NCI-H2227 (cell line): ENCODE measurements at regions not wholly inside any gene's neighbourhood (a gene's known extent, or its start where the extent isn't known, plus 50 kb on each side); places are given as distances from the start of the nearest gene placed in this dataset.

Experiments used
- DNase-seq: peaks from one replicate; lab custom pipeline; 2025; ENCODE audit not compliant: unreplicated experiment; lab: John Stamatoyannopoulos, UW

DNA sequence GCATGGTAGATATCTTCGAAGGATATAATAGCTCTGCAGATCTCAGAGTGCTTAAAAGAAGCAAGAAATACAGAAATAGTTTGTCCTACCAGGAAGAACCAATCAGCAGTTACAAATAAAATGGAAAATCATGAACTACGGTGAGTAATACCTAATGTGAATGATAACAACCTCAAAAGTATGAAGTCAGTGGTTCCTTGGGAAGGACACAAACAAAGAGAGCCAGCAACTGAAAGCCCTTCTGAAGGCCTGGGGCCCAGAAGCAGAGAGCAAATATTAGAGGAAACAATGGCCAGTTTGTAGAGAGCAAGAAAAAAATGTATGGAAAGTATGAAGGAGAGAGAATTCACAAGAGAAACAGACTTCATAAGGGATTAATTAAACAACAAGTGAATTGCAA lies 226.8 kb upstream of the CHST9 start:
- DNase-seq: no peak

DNA sequence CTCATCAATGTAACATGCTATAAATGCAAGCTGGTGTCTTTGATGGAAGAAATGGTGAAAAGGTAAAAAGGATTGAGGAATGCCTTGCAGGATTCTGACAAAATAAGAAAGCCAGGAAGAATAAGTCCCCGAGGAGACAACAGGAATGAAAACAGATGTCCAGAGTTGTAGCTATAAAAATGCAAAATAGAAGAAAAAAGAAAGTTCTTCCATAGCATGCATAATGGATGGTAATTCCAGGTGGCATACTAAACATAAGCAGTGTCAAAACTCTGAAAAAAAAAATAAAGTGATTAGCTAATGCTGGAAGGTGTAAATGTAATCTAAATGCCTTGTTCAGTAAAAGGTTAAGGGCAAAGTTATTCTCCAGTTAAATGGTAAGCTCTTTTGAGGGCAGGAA lies 225.9 kb upstream of the CHST9 start:
- DNase-seq: no peak

DNA sequence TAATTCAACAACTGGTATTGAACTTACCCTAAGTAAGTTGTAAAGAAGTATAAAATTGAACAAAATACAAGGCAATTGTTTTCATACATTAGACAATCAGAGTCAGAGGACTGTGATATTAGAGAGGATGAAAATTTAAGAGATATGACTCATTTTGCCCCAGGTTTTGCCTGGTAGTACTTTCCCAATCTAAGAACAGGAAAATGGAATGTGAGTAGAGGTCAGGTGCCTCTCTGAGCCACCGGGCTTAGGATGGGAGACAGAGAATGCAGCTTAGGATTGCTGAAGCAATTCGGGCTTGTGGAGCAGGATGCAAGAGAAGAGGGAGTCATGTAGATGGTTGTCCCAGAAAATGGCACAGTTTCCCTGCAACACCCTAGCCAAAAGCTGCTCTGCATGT lies 219.7 kb upstream of the CHST9 start:
- no peak for DNase-seq

DNA sequence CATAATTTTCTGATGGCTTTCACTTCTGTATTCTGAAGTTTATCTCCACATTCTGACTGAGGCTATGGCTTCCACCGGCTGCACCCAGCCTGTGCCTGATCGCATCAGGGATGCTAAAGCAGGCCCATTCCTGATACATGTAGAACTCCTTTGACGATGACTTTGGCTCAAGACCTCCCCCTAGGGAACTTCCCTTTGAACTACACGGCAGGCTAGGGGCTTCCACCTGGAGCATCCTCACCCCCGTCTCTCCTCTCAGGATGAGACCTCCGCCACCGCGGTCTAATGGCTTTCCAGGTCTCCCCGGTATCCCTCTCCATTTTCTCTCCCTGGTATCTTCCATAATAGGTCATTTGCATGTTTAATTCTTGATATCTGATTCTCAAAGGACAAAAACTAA lies 214.9 kb upstream of the CHST9 start:
- DNase-seq: no peak

DNA sequence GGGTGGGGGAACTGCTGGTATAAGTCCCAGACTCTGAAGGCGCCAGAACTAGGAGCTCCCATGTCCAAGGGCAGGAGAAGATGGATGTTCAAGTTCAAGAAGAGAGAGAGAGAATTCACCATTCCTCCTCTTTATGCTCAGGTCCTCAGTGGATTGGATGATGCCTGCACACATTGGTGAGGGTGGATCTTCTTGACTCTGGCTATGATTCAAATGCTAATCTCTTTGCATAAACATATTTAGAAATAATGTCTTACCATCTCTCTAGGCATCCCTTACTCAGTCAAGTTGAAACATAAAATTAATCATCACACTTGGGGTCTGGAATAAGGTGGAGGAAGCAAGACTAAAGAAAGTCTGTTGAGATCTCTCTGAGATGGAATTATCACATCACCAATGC lies 210.6 kb upstream of the CHST9 start:
- no peak for DNase-seq

DNA sequence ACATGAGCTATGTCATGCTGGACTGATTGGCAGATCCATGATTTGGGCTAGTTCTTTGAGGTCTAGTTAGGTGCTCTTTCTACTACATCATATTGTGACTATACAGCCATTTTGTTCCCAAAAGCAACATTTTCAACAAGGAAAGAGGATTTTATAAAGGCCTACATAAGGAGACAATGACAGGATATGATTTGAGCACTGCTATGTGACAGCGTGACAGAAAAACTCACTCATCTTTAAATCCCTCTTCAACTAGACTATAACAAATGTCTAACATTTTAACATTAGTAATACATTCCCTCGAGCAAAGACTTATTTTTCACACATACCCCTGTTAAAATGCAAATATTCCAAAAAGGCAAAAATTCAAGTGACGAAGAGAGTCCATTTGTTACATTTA lies 209.6 kb upstream of the CHST9 start:
- no peak for DNase-seq

DNA sequence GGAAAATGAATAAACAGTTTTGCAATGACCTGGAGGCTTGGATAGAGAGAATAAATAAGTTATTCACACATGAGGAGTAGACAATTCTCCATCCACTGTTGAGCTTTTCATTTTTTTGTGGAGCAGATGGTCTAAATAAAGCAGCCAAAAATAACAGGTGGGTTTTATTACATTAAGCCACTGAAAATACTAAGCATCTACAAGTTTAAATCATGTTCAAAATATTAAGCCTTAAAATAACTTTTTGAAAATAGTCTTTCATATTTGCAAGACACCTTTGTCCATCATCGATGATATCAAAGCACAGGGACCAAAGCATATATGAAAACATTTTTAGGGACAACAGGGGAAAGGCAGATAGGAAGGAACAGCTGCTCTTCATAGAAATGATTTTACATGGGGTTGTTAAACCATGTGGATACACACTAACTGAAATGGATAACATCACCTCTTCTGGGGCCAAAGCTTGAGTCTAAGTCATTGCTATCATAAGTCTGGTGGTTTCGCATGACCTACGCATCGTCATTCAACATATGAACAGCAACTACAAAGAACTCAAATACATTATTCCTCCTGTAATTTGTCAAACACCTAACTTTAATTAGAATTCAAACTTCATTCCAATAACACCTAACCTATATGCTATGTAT lies 197.6 kb upstream of the CHST9 start:
- DNase-seq: no peak

DNA sequence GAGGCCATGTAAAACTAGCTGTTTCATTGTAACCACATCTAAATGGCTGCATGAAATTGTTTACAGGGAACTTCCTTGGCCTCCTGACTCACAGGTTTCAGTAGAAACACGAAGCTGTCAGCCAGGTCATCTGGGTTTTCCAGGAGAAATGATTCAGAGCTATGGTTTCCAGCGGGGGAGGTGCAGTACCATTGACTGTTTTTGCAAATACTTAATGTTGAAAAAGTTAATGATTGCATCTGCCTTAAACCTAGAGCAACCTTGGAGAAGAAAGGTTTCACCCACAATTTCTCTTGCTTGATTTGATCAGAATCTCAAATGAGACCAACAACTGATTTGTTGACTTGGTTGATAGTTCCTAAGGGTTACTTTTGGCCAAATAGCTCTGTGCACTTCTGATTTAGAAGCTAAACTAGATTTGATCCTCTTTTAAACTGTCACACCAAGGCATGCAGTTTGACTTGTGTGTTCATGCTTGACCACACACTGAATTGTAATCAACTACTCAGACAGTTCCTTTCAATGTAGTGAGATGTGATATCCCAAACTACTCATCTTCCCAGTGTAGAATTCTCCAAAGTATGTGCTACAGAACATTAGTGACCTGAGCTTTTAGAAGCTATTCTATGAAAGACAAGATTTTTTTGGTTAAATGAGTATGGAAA lies 193.5 kb upstream of the CHST9 start:
- DNase-seq: no peak

DNA sequence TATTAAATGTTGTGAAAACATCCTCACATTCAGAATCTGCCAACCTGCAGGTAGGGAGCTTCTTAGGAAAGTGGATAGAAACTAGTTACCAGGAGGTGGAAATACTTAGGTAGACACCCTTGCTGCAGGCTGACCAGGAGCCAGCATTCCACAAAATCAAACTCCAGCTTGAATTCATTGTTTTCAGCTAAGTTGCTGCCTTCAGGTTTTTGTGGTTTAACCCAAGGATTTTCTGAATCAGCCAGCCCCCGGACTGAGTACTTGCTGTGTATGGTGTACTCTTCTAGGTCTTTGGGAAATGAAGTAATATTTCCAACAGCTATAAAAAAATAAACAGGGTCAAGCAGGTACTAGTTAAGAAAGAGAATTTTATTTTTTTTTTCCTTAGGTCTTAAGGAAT lies 192.1 kb upstream of the CHST9 start:
- DNase-seq: no peak

DNA sequence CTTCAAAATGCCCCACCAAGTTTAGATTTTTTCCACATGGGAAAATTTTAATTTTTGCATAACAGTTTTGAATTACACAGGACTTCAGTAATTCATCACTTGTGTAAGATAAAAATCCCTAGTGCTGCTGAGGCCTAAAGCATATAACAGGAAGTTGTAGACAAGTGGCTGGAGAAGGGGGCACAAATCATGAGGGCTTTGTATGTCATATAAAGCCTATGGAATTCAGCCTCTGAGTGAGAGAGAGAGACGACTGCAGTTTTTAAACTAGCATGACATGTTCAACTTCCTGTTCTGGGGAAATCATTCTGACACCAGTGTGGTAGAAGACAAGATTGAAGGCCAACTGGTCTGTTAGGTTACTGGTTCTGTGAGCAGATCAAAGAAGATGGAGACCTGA lies 187.3 kb upstream of the CHST9 start:
- no peak for DNase-seq

DNA sequence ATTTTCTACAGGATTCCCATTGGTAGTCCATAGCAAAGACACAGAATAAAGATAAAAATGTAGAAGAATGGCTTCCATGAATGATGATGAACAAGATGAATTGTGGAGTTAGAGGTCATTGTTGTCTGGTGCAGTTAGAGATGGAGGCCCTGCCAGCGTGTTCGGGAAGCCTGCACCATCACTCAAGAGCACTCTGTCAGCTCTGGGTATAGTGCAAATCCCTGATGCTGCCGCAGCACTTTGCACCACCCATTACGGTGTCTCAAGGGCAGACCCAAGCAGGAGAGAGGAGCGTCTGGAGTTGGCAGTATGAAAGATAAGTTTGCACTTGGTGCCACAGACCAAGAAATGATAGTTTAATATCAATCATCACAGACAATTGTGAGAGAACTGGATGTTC lies 181.6 kb upstream of the CHST9 start:
- no peak for DNase-seq

DNA sequence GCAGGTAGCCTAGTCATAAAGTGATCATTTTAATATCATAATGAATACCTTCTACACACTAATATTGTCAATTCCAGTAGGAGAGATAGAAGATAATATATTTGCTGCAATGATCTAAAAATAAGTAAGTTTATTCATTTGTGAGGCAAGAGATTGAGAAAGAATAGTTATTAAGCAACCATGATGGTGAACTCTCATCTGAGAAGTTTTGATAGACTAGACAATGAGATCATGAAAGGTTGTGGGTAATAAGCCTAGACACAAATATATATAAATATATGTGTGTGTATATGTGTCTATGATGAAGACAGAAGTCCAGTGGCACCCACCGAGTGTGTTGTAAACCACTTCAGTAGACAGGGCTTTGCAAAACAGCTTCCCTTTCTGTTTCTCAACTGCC lies 181.0 kb upstream of the CHST9 start:
- DNase-seq: no peak

DNA sequence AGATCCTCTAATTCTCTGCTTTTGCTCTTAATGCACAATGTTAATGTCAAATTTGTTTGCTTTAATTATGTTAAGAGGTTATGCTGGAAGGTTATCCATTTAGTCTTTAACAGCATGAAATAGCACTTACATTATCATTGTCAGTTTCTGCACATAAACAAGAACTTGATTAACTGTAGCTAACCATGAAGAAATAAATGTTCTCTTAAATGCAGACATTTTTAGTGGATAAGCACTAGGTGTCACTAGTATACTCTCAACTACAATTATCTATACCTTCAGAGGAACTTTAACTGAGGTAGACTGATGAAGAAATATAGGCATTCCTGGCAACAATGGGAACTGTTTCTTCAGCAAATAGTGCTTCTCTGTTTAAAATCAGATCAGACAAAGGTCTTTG lies 178.8 kb upstream of the CHST9 start:
- DNase-seq: no peak

DNA sequence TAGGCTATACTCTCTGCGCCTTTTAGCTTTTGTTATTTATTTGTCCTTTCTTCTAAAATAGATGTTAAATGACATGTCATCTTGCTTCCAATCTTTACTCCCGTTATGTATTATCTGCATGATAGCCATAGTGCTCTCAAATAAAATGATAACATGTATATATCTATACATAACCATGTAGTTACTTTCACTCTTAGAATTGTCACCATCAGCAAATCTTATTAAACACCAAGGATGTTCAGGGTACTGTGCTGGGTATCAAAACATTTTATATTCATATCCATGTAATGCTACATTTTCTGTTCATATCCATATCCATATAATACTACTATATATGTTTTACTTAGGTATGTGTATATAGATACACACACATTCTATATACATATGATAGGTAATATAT lies 176.4 kb upstream of the CHST9 start:
- no peak for DNase-seq

DNA sequence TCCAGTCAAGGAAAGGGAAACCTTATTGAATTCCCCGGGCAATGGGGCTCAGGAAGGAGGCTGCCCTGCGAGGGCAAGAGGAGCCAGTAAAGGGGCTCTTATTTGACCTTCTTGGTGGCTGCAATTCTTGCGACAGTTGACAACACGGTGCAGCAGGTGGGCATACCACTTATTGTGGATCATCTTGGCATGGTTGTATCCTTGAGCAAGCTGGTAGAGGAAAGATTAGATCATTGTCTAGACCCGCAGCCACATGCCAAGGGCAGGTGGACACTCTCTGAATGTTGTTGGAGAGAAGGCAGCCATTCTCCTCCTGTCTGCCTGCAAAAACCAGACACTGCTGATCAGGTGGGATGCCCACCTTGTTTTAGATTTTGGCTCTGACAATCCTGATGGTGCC lies 170.2 kb upstream of the CHST9 start:
- no peak for DNase-seq

DNA sequence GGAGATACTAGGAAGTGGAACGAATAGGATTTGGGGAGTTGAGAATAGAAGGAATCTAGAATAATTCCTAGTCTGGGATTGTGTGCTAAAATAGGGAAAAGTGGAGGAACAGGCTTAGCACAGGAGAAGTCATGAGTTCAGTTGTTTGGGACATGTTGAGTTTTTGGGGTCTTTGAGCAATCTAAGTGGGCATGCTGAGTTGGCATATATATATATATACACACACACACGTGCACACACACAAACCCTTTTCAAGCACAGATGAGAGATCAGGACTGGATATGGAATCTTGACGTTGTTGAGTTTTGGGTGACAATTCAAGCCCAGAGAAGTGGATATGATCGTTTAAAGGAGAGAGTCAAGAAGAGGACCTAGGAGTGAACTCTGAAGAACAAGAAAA lies 168.2 kb upstream of the CHST9 start:
- no peak for DNase-seq

DNA sequence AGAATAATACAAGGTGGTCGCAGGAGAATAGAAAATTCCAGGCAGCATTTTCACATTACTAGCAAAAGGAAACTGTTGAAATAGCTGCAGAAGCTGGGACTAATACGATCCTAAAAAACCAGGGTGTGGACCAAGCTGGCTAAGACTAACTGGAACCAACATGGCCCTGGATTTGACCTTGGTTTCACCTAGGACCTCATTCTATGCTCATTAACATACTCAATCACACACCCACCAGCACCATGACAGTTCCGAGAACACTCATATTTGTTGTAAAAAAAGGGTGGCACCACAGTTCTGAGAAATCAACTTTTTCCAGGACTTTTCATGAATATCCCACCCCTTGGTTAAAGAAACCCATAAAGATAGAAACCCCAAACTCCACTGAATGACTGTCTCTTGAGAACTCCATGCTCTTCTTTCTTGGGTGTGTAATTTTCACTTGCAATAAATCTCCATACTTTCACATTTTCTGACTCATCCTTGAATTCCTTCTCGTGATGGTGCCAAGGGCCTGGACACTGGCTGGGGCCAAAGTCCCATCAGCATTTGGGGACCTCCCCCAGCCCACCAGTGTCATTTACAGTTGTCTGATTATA lies 164.3 kb upstream of the CHST9 start:
- no peak for DNase-seq

DNA sequence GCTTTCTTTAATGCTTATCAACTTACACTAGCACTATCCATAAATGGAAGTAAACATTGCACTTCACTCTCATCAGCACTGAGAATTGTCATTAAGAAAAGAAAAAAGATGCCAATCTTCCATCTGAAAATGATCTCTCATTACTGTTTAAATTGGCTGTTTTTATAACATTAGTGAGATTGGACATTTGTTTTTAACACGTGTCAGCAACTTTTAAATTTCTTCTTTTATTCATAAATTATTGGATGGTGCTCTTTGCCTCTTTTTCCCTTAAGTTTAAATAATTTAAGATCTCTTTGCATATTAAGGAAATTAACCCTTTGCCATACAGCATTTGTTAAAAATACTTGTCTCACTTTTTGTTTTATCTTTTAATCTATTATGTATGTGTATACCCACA lies 146.5 kb upstream of the CHST9 start:
- DNase-seq: no peak

DNA sequence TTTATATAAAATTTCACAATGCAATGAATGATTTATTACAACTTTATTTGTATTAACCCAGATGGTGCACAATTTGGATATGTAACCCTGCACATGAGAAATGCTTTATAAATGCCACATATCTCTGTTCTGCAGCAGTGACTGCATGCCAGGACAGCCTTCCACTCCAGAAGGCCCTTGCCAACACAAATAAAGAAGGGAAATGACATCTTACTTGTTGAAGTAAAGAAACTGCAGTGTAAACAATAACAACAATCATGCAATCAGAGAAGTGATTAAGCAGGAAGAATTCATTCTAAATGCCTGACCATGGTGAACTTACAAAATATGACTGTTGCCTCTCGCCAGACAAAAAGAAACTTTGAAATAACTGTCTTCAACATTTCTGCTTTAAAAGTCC lies 129.9 kb upstream of the CHST9 start:
- DNase-seq: no peak

DNA sequence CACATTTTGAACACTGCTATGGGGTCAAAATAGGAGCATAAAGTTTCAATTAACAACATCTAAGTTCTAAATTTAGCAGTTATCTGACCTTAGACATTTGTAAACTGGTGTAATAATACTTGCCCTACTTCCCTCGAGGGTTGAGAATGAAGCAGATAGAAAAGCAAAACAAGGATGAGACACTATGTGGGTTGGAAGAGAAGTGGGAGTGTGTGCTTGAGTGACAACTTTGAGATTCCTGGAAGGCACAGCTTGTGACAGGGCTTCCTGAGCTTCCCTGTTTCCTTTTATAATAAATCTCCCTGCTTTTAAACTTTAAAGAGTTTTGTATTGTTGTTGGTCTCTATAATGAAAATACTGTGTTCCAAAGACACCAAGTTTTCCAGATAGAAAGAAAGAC lies 128.6 kb upstream of the CHST9 start:
- no peak for DNase-seq

DNA sequence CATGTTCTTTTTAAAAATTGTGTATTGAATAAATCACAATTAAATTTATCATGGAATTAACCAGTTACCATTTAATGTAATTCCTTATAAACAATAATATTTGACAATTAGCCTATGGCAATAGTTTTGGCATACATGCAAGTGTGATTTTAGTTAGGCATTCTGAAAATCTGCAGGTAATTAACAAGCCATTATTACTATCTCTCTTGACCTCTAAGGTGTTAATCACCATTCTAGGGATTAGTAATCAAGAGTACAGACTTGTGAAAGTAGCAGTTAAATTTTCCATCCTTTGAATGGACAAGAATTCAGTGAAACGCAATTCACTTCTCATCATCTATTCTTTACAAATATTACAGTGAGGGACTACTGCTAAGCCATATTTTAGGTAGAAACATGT lies 127.7 kb upstream of the CHST9 start:
- no peak for DNase-seq

DNA sequence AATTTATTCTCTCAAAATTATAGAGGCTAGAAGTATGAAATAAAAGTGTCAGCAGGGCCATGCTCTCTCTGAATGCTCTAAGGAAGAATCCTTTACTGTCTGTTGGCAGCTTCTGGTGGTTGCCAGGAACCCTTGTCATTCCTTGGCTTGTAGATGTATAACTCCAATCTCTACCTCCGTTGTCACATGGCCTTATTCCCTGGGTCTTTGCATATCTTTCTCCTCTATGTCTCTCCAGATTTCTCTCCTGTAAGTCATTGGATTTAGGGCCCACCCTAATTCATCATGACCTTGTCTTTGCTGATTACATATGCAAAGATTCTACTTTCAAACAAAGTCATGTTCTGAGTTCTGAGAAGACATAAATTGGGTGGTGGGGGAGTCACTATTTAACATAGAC lies 127.0 kb upstream of the CHST9 start:
- no peak for DNase-seq

DNA sequence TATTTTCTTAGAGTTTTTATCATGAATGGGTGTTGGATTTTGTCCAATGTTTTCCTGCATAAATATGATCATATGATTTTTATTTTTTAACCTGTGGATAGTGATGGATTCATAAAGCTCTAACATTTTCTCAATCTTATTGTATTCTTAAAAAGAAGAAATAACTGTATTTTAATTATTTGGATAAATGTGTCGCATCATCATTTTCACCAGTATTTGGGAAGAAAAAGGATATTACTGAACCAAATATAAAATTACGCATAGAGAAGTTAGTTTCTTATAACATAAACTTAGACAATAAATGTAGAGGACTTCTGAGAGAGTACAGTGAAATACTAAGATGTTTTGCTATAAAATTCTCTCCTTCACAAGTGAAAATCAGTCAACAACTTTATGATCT lies 126.0 kb upstream of the CHST9 start:
- no peak for DNase-seq
